ENCODE measurements at regions not wholly inside any gene's neighbourhood (a gene's known extent, or its start where the extent isn't known, plus 50 kb on each side); places are given as distances from the start of the nearest gene placed in this dataset.
A peak's percentile ranks its signal among the peaks of the same experiment; 100 is the strongest.
"Not testable (repeated sequence)": the region's sequence is repeated elsewhere in the genome, so short reads cannot be mapped to it uniquely, and the experiment has no call there.

- peak in 4 of 6 experiments; percentile 35 to 58 (median 47) for TF ChIP-seq CTCF (IDR thresholded peaks at IDR 0.05)
- peak in 2 of 3 donors; percentile 17 to 79 for DNase-seq
Measured at GRCh38 chr11:67859513-67860161, 144.3 kb downstream of the UNC93B1 start.

GRCh38 chr11:67850747-67851146 lies 153.2 kb downstream of the UNC93B1 start:
- not testable (repeated sequence) for H3K27me3 ChIP-seq, H3K4me1 ChIP-seq, H3K36me3 ChIP-seq, H3K4me3 ChIP-seq, H3K27ac ChIP-seq, H3K9me3 ChIP-seq, DNase-seq

More at GRCh38 chr11:67859513-67860161, 144.3 kb downstream of the UNC93B1 start:
- H3K4me3 ChIP-seq, H3K4me1 ChIP-seq, H3K27me3 ChIP-seq, H3K9me3 ChIP-seq, H3K27ac ChIP-seq, H3K36me3 ChIP-seq: not testable (repeated sequence)

- not testable (repeated sequence) for H3K4me3 ChIP-seq, H3K36me3 ChIP-seq, H3K4me1 ChIP-seq, DNase-seq, H3K27me3 ChIP-seq, H3K27ac ChIP-seq, H3K9me3 ChIP-seq
Measured at GRCh38 chr11:67849766-67850165, 154.1 kb downstream of the UNC93B1 start.

GRCh38 chr11:67847896-67848875 lies 155.7 kb downstream of the UNC93B1 start:
- not testable (repeated sequence) for H3K4me1 ChIP-seq, H3K27me3 ChIP-seq, H3K36me3 ChIP-seq, H3K9me3 ChIP-seq, H3K27ac ChIP-seq, DNase-seq
- TF ChIP-seq CTCF (IDR thresholded peaks at IDR 0.05), result peak in 4 of 6 experiments; percentile 2 to 38 (median 24)
- H3K4me3 ChIP-seq, result peak overlapping the region in 1 of 4 donors; percentile 26

- not testable (repeated sequence) for H3K36me3 ChIP-seq, DNase-seq, H3K27me3 ChIP-seq, H3K9me3 ChIP-seq, H3K27ac ChIP-seq, H3K4me1 ChIP-seq, H3K4me3 ChIP-seq
Measured at GRCh38 chr11:67846303-67846702, 157.6 kb downstream of the UNC93B1 start.

- H3K4me3 ChIP-seq, H3K27me3 ChIP-seq, H3K9me3 ChIP-seq, DNase-seq, H3K4me1 ChIP-seq, H3K27ac ChIP-seq, H3K36me3 ChIP-seq: not testable (repeated sequence)
Measured at GRCh38 chr11:67845296-67845695, 158.6 kb downstream of the UNC93B1 start.

GRCh38 chr11:67840599-67840998 lies 163.3 kb downstream of the UNC93B1 start:
- not testable (repeated sequence) for DNase-seq, H3K27me3 ChIP-seq, H3K9me3 ChIP-seq, H3K4me1 ChIP-seq, H3K36me3 ChIP-seq, H3K4me3 ChIP-seq, H3K27ac ChIP-seq

- not testable (repeated sequence) for H3K4me3 ChIP-seq, H3K27ac ChIP-seq, H3K9me3 ChIP-seq, H3K36me3 ChIP-seq, DNase-seq, H3K27me3 ChIP-seq, H3K4me1 ChIP-seq
Measured at GRCh38 chr11:67830152-67830551, 155.7 kb upstream of the ALDH3B2 start.

- H3K9me3 ChIP-seq, H3K36me3 ChIP-seq, H3K27ac ChIP-seq, H3K4me3 ChIP-seq, H3K4me1 ChIP-seq, DNase-seq, H3K27me3 ChIP-seq: not testable (repeated sequence)
Measured at GRCh38 chr11:67826951-67827296, 152.5 kb upstream of the ALDH3B2 start.

GRCh38 chr11:67826028-67826950 lies 151.9 kb upstream of the ALDH3B2 start:
- not testable (repeated sequence) for H3K4me1 ChIP-seq, H3K27ac ChIP-seq, H3K36me3 ChIP-seq, H3K27me3 ChIP-seq, H3K9me3 ChIP-seq, H3K4me3 ChIP-seq
- DNase-seq, result peak in 2 of 3 donors; percentile 63 to 66

- H3K27me3 ChIP-seq, DNase-seq, H3K27ac ChIP-seq, H3K36me3 ChIP-seq, H3K4me1 ChIP-seq, H3K9me3 ChIP-seq, H3K4me3 ChIP-seq: not testable (repeated sequence)
Measured at GRCh38 chr11:67824861-67825260, 150.4 kb upstream of the ALDH3B2 start.

All from Peyer's patch (tissue), 4 donors.